Activated naive CD4-positive, alpha-beta T cell treated with anti-CD3 and anti-CD28 coated beads for 36 hours (primary cell): ENCODE measurements at regions not wholly inside any gene's neighbourhood (a gene's known extent, or its start where the extent isn't known, plus 50 kb on each side); places are given as distances from the start of the nearest gene placed in this dataset.
"Not testable (repeated sequence)": the region's sequence is repeated elsewhere in the genome, so short reads cannot be mapped to it uniquely, and the experiment has no call there.

ENCODE experiments used
- CTCF ChIA-PET: fragments of 350-600 bp; sonication (Branson Sonifier 250); formaldehyde crosslinking; loops from one replicate; lab custom pipeline; 2021; ENCODE audit warnings: antibody characterized with exemption; lab: Charles Lee
- DNase-seq: peaks from one replicate; pipeline ENCODE4 v3.0.0-alpha.2; 2020
- H3K27ac Mint-ChIP-seq: one replicate; pipeline ENCODE4 v1.8.0; 2021; ENCODE audit warnings: mild to moderate bottlenecking, mixed read lengths
- H3K27me3 Mint-ChIP-seq: one replicate; pipeline ENCODE4 v1.8.0; 2021; ENCODE audit warnings: low read depth, mixed read lengths
- H3K36me3 Mint-ChIP-seq: one replicate; pipeline ENCODE4 v1.8.0; 2021; ENCODE audit warnings: low read depth, mixed read lengths
- H3K4me1 Mint-ChIP-seq: one replicate; pipeline ENCODE4 v1.8.0; 2021; ENCODE audit warnings: low read depth, mixed read lengths
- H3K4me3 Mint-ChIP-seq: one replicate; pipeline ENCODE4 v1.8.0; 2021; ENCODE audit warnings: mild to moderate bottlenecking, moderate library complexity, mixed read lengths
- H3K9me3 Mint-ChIP-seq: one replicate; pipeline ENCODE4 v1.8.0; 2021; ENCODE audit warnings: mixed read lengths
- intact Hi-C: fragments of 100-400 bp; cut with micrococcal nuclease; formaldehyde crosslinking; loops from one replicate; pipeline ENCODE4 v1.15.1; 2023

DNA sequence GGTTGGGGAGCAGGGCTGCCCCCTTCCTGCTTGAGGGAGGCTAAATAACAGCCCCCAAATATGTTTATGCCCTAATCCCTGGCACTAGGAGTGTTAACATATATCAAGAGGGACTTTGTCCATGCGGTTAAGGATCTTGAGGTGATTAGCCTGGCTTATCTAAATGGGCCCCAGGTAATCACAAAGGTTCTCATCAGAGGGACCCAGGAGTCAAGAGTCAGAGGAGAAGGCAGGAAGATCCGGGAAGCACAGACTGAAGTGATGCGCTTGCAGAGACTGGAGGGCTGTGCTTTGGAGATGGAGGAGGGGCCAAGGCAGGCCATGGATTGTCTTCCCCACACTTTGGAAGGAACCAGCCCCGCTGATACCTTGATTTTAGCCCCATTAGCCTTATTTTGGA lies 86.4 kb downstream of the IER5 start:
- no peak overlapping the region for H3K27ac Mint-ChIP-seq
- peaks cover 7% of the 10 kb centered on the region for H3K4me1 Mint-ChIP-seq
- H3K4me3 Mint-ChIP-seq = no peak overlapping the region
- H3K27me3 Mint-ChIP-seq = no peaks in the 10 kb centered on the region
- intact Hi-C loops = no loop called here
- CTCF ChIA-PET = interaction anchor here (1.5 kb wide), 1 partner anchor 15 kb away, joined by 5 read pairs; no protein-coding TSS in a partner anchor
- H3K36me3 Mint-ChIP-seq = no peaks in the 10 kb centered on the region
- no peak for DNase-seq
- H3K9me3 Mint-ChIP-seq = peaks cover 6% of the 10 kb centered on the region

GRCh38 chr1:181175356-181175910 lies 86.9 kb downstream of the IER5 start:
- H3K36me3 Mint-ChIP-seq = no peaks in the 10 kb centered on the region
- H3K27ac Mint-ChIP-seq = no peak overlapping the region
- H3K4me1 Mint-ChIP-seq = peaks cover 13% of the 10 kb centered on the region
- DNase-seq = no peak
- intact Hi-C loops = no loop called here
- H3K9me3 Mint-ChIP-seq = peaks cover 6% of the 10 kb centered on the region
- CTCF ChIA-PET = interaction anchor here (0.6 to 1.5 kb wide), 2 partner anchors 9 to 14 kb away, joined by 4 to 5 read pairs; no protein-coding TSS in a partner anchor
- no peak overlapping the region for H3K4me3 Mint-ChIP-seq
- H3K27me3 Mint-ChIP-seq = no peaks in the 10 kb centered on the region

- Mint-ChIP-seq H3K9me3 (peaks cover 6% of the 10 kb centered on the region), H3K27me3 (no peaks in the 10 kb centered on the region), H3K36me3 (no peaks in the 10 kb centered on the region), H3K27ac (no peak overlapping the region), H3K4me3 (no peak overlapping the region), H3K4me1 (peaks cover 15% of the 10 kb centered on the region)
- intact Hi-C loops = no loop called here
- CTCF ChIA-PET = interaction anchor here (0.6 to 1.5 kb wide), 2 partner anchors 10 to 14 kb away, joined by 4 to 5 read pairs; no protein-coding TSS in a partner anchor
- DNase-seq = no peak
These were observed 87.5 kb downstream of the IER5 start for GRCh38 chr1:181175955-181176354.

DNA sequence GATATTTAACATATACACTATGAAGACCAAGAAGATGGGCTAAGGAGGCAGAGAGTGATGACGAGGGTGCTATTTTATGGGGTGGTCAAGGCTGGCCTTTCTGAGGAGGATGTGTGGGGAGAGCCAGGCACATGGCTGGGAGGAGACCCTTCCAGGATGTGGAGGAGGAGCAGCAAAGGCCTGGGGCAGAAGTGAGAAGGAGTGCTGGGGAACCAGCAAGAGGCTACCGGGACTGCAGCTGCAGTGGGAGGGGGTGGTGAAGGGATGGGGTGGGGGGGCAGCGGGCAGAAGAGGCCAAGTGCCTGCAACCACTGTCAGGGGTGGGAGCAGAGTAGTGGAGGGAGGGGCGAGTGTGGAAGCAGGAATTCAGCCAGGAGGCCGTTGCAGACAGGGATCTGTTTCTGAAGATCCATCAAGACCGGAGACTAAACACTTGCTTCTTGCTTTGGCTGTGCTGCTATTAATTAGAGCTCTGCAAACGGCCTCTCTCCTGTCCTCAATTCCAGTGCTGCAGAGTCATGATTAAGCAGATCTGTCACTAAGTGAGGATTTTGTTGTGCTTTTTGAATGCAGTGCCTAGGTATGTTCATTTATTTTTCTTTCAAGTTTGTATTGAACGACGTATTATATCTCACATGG lies 89.9 kb downstream of the IER5 start:
- intact Hi-C loops = no loop called here
- Mint-ChIP-seq H3K27me3 (no peaks in the 10 kb centered on the region), H3K4me1 (peaks cover 15% of the 10 kb centered on the region), H3K27ac (no peak overlapping the region), H3K9me3 (no peaks in the 10 kb centered on the region), H3K4me3 (no peak overlapping the region), H3K36me3 (no peaks in the 10 kb centered on the region)
- CTCF ChIA-PET = interaction anchor here (0.6 to 1.0 kb wide), 3 partner anchors 9 to 12 kb away, joined by 3 to 4 read pairs (median 3); no protein-coding TSS in a partner anchor
- no peak for DNase-seq

DNA sequence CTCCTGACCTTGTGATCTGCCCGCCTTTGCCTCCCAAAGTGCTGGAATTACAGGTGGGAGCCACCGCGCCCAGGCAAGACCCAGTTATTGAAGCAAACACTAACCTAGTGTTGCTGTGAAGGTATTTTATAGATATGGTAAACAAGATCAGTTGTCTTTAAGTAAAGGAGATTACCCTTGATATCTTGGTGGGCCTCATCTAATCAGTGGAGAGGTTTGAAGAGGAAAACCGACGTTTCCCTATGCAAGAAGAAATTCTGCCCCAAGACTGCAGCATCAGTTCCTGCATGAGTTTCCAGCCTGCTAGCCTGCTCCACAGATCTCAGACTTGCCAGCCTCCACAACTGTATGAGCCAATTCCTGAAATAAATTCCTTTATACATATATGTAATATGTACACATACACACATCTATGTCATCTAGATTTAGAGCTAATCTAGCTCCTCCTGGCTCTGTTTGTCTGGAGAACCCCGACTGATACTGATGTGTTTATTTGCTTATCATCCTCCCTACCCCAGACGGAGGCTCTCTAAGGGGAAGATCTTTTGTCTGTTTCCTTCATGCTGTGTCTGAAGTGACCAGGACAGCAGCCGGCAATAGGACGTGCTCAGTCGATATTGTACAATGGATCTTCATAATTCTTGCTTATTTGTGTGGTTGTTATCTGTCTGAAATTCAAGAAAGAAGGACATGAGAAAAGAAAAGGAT lies 90.9 kb downstream of the IER5 start:
- Mint-ChIP-seq H3K9me3 (no peaks in the 10 kb centered on the region), H3K4me1 (peaks cover 15% of the 10 kb centered on the region), H3K4me3 (no peak overlapping the region), H3K36me3 (no peaks in the 10 kb centered on the region), H3K27ac (no peak overlapping the region), H3K27me3 (no peaks in the 10 kb centered on the region)
- CTCF ChIA-PET = interaction anchor here (0.8 to 2.7 kb wide), 5 partner anchors 8 to 664 kb away, joined by 3 to 11 read pairs (median 4); no protein-coding TSS in a partner anchor
- no peak for DNase-seq
- intact Hi-C loops = no loop called here

GRCh38 chr1:181179987-181180365 lies 91.5 kb downstream of the IER5 start:
- no peak overlapping the region for H3K27ac Mint-ChIP-seq
- intact Hi-C loops = no loop called here

GRCh38 chr1:181180407-181181031 lies 92.0 kb downstream of the IER5 start:
- intact Hi-C loops = no loop called here
- Mint-ChIP-seq H3K4me3 (no peak overlapping the region), H3K36me3 (no peaks in the 10 kb centered on the region), H3K27me3 (no peaks in the 10 kb centered on the region), H3K27ac (no peak overlapping the region), H3K9me3 (no peaks in the 10 kb centered on the region), H3K4me1 (peaks cover 15% of the 10 kb centered on the region)
- no peak for DNase-seq
- CTCF ChIA-PET = interaction anchor here (0.5 to 2.7 kb wide), 5 partner anchors 10 to 665 kb away, joined by 3 to 11 read pairs (median 3); no protein-coding TSS in a partner anchor

More at GRCh38 chr1:181179987-181180365, 91.5 kb downstream of the IER5 start:
- Mint-ChIP-seq H3K27me3 (no peaks in the 10 kb centered on the region), H3K4me1 (peaks cover 15% of the 10 kb centered on the region), H3K4me3 (no peak overlapping the region), H3K9me3 (no peaks in the 10 kb centered on the region), H3K36me3 (no peaks in the 10 kb centered on the region)
- peak; percentile 77 for DNase-seq
- CTCF ChIA-PET = interaction anchor here (0.5 to 2.7 kb wide), 4 partner anchors 10 to 664 kb away, joined by 3 to 11 read pairs (median 4); no protein-coding TSS in a partner anchor

GRCh38 chr1:181181792-181182585 lies 93.5 kb downstream of the IER5 start:
- no peaks in the 10 kb centered on the region for H3K36me3 Mint-ChIP-seq
- CTCF ChIA-PET = interaction anchor here (2.7 kb wide), 1 partner anchor 8 kb away, joined by 11 read pairs; no protein-coding TSS in a partner anchor

DNA sequence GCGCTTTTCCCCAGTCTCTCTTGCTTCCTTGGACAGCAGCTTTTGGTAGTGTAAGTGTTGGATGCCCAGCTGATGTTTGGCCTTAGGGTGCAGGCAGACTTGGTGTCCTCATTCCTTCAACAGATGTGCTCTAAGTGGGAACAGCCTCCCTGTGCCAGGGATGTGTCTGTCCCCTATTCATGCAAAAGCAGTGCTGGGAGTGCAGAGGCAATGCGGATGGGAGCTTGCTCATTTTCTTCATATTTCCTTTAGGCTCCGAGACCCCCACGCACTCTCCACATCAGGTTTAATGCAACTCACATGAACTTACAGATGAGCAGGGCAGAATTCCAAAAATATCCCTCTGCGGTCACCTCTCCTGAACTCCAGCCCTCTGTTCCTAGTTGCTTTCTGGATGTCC lies 96.1 kb downstream of the IER5 start:
- CTCF ChIA-PET = interaction anchor here (0.7 to 1.7 kb wide), 2 partner anchors 130 to 240 kb away, joined by 3 to 5 read pairs; no protein-coding TSS in a partner anchor
- no peak overlapping the region for H3K4me3 Mint-ChIP-seq
- H3K27ac Mint-ChIP-seq = no peak overlapping the region
- H3K36me3 Mint-ChIP-seq = no peaks in the 10 kb centered on the region
- H3K4me1 Mint-ChIP-seq = peaks cover 10% of the 10 kb centered on the region
- peaks cover 3% of the 10 kb centered on the region for H3K27me3 Mint-ChIP-seq
- DNase-seq = no peak
- H3K9me3 Mint-ChIP-seq = no peaks in the 10 kb centered on the region
- intact Hi-C loops = no loop called here

More at GRCh38 chr1:181181792-181182585, 93.5 kb downstream of the IER5 start:
- DNase-seq = no peak
- intact Hi-C loops = no loop called here
- no peaks in the 10 kb centered on the region for H3K27me3 Mint-ChIP-seq
- no peaks in the 10 kb centered on the region for H3K9me3 Mint-ChIP-seq
- peaks cover 15% of the 10 kb centered on the region for H3K4me1 Mint-ChIP-seq
- no peak overlapping the region for H3K27ac Mint-ChIP-seq
- H3K4me3 Mint-ChIP-seq = no peak overlapping the region

- Mint-ChIP-seq H3K4me3 (no peak overlapping the region), H3K36me3 (no peaks in the 10 kb centered on the region), H3K4me1 (peaks cover 2% of the 10 kb centered on the region), H3K9me3 (no peaks in the 10 kb centered on the region), H3K27me3 (peaks cover 3% of the 10 kb centered on the region), H3K27ac (no peak overlapping the region)
- CTCF ChIA-PET = interaction anchor here (1.7 kb wide), 1 partner anchor 240 kb away, joined by 5 read pairs; no protein-coding TSS in a partner anchor
- intact Hi-C loops = no loop called here
- no peak for DNase-seq
These were observed 97.0 kb downstream of the IER5 start for GRCh38 chr1:181185461-181185860.

DNA sequence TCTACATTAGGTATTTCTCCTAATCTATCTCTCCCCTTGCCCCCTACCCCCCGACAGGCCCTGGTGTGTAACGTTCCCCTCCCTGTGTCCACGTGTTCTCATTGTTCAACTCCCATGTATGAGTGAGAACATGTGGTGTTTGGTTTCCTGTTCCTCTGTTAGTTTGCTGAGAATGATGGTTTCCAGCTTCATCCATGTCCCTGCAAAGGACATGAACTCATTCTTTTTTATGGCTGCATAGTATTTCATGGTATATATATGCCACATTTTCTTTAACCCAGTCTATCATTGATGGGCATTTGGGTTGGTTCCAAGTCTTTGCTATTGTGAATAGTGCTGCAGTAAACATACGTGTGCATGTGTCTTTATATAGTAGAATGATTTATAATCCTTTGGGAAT lies 97.6 kb downstream of the IER5 start:
- H3K9me3 Mint-ChIP-seq, H3K27me3 Mint-ChIP-seq, intact Hi-C loops, DNase-seq, H3K4me3 Mint-ChIP-seq, H3K36me3 Mint-ChIP-seq, H3K27ac Mint-ChIP-seq, H3K4me1 Mint-ChIP-seq: not testable (repeated sequence)
- CTCF ChIA-PET = interaction anchor here (0.6 kb wide), 1 partner anchor 16 kb away, joined by 3 read pairs; no protein-coding TSS in a partner anchor
